IMR-90 (cell line): ENCODE measurements at regions not wholly inside any gene's neighbourhood (a gene's known extent, or its start where the extent isn't known, plus 50 kb on each side); places are given as distances from the start of the nearest gene placed in this dataset.

Experiments used
- CHD1 ChIP-seq: IDR thresholded peaks from 2 replicates; pipeline ENCODE4 v1.6.1; 2012; ENCODE audit warnings: low read depth, low read length, improper control_type of control experiment
- CTCF ChIP-seq: conservative IDR thresholded peaks from 2 replicates; pipeline ENCODE4 v1.5.1; 2012; ENCODE audit warnings: mild to moderate bottlenecking, low read depth, low read length, improper control_type of control experiment
- ELK1 ChIP-seq: fragments of 150-350 bp; IDR thresholded peaks from 2 replicates; pipeline ENCODE4 v1.6.1; 2016; ENCODE audit warnings: low read depth, mild to moderate bottlenecking, low read length, moderate library complexity, borderline replicate concordance
- MXI1 ChIP-seq: IDR thresholded peaks from 2 replicates; pipeline ENCODE4 v1.6.1; 2012; ENCODE audit warnings: low read depth, mild to moderate bottlenecking, low read length, moderate library complexity, borderline replicate concordance
- NFE2L2 ChIP-seq: fragments of 150-350 bp; IDR thresholded peaks from 2 replicates; pipeline ENCODE4 v1.6.1; 2016; ENCODE audit warnings: low read depth, mild to moderate bottlenecking, low read length
- POLR2A ChIP-seq: IDR thresholded peaks from 2 replicates; pipeline ENCODE4 v1.6.1; 2012; ENCODE audit warnings: mild to moderate bottlenecking, low read depth, low read length
- RAD21 ChIP-seq: IDR thresholded peaks from 2 replicates; pipeline ENCODE4 v1.6.1; 2012; ENCODE audit warnings: low read length, improper control_type of control experiment
- RFX5 ChIP-seq: IDR thresholded peaks from 2 replicates; pipeline ENCODE4 v1.8.0; 2012; ENCODE audit warnings: low read depth, mild to moderate bottlenecking, low read length, moderate library complexity

- TF ChIP-seq POLR2A (no peak), CTCF (no peak), RAD21 (no peak), MXI1 (no peak), RFX5 (no peak), CHD1 (no peak), ELK1 (no peak), NFE2L2 (no peak)
Observed at GRCh38 chr1:80632284-80632683, 1168.5 kb upstream of the ADGRL2 start.
